A673 (cell line): ENCODE measurements at regions not wholly inside any gene's neighbourhood (a gene's known extent, or its start where the extent isn't known, plus 50 kb on each side); places are given as distances from the start of the nearest gene placed in this dataset.

ENCODE experiments used
- CTCF ChIP-seq: fragments of 300-800, 200-600 bp; sonication (generic); conservative IDR thresholded peaks from 2 replicates; pipeline ENCODE4 v1.5.1; 2017; ENCODE audit warnings: low read depth, mild to moderate bottlenecking, antibody characterized with exemption, low read length, moderate library complexity, mixed read lengths
- EZH2 ChIP-seq: fragments of 200-600 bp; sonication (generic); IDR thresholded peaks from 2 replicates; pipeline ENCODE4 v1.6.1; 2017; ENCODE audit warnings: borderline replicate concordance, low read depth, mild to moderate bottlenecking, mixed read lengths, antibody characterized with exemption, low read length; ENCODE audit not compliant: poor library complexity, severe bottlenecking

DNA sequence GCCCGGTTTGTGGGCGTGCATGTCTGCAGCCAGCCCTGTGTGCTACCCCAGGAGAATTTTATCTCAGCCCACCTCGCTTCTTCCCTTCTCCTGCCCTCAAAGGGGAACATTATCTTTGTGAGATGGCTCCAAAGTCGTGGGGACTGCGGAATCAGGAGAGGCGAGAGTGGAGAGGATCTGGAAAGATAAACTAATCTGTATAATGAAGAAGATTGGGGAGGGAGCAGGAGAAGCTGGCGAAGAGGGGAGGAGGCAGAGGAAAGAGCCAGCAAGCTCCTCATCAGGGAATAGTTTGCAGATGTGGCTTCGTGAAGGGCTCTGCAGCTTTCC lies 310.3 kb downstream of the MATN1 start:
- TF ChIP-seq CTCF (no peak), EZH2 (no peak)
